ENCODE measurements at regions not wholly inside any gene's neighbourhood (a gene's known extent, or its start where the extent isn't known, plus 50 kb on each side); places are given as distances from the start of the nearest gene placed in this dataset.

- Histone ChIP-seq H3K27ac (no peak overlapping the region), H3K4me3 (no peak overlapping the region)
- TF ChIP-seq CTCF (IDR thresholded peaks at IDR 0.05), result no peak
- DNase-seq (ENCODE audit: low spot score), result no peak
These were observed 1562.4 kb upstream of the TMEM132C start for GRCh38 chr12:126704609-126705008.

- DNase-seq (ENCODE audit: low spot score), result no peak
- no peak for TF ChIP-seq CTCF (IDR thresholded peaks at IDR 0.05)
These were observed 1560.7 kb upstream of the TMEM132C start for GRCh38 chr12:126706300-126706699.

GRCh38 chr12:126708492-126708896, 1558.5 kb upstream of the TMEM132C start:
- no peak for DNase-seq (ENCODE audit: low spot score)
- no peak for TF ChIP-seq CTCF (IDR thresholded peaks at IDR 0.05)
- H3K4me3 ChIP-seq, result no peak overlapping the region
- H3K27ac ChIP-seq, result no peak overlapping the region

More at GRCh38 chr12:126706300-126706699, 1560.7 kb upstream of the TMEM132C start:
- Histone ChIP-seq H3K27ac (no peak overlapping the region), H3K4me3 (no peak overlapping the region)

- TF ChIP-seq CTCF (IDR thresholded peaks at IDR 0.05), result no peak
- Histone ChIP-seq H3K27ac (no peak overlapping the region), H3K4me3 (no peak overlapping the region)
- DNase-seq (ENCODE audit: low spot score), result no peak
These were observed 1548.6 kb upstream of the TMEM132C start for GRCh38 chr12:126718365-126718764.

DNA sequence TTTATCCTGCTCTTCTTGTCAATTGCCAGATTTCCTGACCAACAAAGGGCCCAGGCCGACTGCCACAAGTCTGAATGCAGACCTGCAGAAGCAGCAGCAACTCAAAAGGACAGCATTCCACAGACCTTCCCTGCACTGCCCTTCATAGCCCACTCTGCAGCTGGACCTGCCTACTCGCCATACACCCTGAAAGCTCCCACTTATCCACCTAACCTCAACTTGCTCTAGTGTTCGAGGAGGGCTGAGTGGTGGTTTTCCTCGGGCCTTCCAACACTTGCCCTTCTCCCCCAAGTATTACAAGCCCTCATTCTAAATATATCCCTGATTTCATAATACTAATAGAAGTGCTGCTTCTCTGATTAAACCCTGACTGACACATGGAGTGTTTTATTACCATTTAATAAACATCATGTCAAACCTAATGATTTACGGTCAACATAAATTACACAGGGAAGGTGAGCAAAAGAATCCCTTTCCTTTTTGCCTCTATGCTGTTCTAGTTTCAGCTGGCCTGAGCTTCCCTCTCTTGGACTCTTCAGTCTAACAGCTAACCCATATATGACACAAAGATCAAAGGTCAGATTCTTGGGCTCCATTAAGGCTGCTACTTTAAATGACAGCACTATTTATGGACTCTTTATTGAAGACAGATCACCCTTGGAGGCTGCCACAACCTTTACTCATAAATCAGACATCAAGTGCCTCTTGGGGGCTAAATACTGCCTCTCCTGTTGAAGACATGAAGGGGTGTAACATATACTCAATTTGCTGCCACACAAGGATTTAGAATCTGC, 1546.9 kb upstream of the TMEM132C start:
- no peak overlapping the region for H3K27ac ChIP-seq
- DNase-seq (ENCODE audit: low spot score), result no peak

GRCh38 chr12:126726481-126727217, 1540.3 kb upstream of the TMEM132C start:
- no peak for TF ChIP-seq CTCF (IDR thresholded peaks at IDR 0.05)
- Histone ChIP-seq H3K27ac (no peak overlapping the region), H3K4me3 (no peak overlapping the region)
- no peak for DNase-seq (ENCODE audit: low spot score)

More for the DNA sequence above, 1546.9 kb upstream of the TMEM132C start:
- TF ChIP-seq CTCF (IDR thresholded peaks at IDR 0.05), result no peak
- H3K4me3 ChIP-seq, result no peak overlapping the region

Measured in coronary artery (tissue), 2 donors.